ENCODE measurements at regions not wholly inside any gene's neighbourhood (a gene's known extent, or its start where the extent isn't known, plus 50 kb on each side); places are given as distances from the start of the nearest gene placed in this dataset.

DNA sequence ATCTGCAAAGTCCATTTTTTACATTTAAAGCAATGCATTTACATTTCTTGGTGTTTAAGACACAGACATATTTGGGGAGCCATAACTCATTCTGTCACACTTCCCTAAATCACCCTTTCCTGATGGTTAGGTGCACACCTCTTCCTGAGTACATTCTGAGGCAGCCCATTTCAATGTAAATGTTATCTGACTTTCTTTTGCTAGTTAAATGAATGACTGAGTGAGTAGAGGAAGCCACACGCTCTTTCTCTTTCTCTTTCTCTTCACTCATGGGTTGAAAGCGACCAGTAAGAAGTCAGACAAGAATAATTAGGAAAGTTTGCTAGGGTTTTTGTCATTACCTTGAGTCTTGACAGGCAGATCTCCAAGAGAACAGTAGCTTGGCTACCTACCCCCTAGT is 143.1 kb downstream of the S1PR1 start:
- Mint-ChIP-seq H3K27me3 (no peaks in the 10 kb centered on the region), H3K36me3 (ENCODE audit: insufficient read depth) (peaks cover 2% of the 10 kb centered on the region), H3K9me3 (no peaks in the 10 kb centered on the region), H3K27ac (ENCODE audit: low read depth) (no peak overlapping the region), H3K4me3 (no peak overlapping the region), H3K4me1 (no peaks in the 10 kb centered on the region)
- ATAC-seq (replicated peaks; ENCODE audit: extremely low read depth, poor library complexity, severe bottlenecking) (no peak), DNase-seq (ENCODE audit: low spot score in 2 of 2) (no peak)

DNA sequence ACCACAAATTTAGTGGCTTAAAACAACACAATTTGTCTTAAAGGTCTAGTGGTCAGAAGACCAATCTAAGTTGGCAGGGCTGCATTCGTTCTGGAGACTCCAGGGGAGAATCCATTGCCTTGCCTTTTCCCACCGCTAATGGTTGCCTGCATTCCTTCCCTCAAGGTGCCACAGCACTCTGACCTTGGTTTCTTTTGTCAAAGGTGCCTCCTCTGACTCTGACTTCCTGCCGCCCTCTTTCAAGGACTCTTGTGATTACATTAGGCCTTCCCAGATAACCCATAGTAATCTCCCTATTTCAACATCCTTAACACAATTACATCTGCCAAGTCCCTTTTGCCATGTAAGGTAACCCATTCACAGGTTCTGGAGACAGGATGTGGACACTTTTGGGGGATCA is 145.3 kb downstream of the S1PR1 start:
- H3K27ac Mint-ChIP-seq (ENCODE audit: low read depth), result no peak overlapping the region
- peaks cover 2% of the 10 kb centered on the region for H3K36me3 Mint-ChIP-seq (ENCODE audit: insufficient read depth)
- ATAC-seq (replicated peaks; ENCODE audit: extremely low read depth, poor library complexity, severe bottlenecking) (no peak), DNase-seq (ENCODE audit: low spot score in 2 of 2) (no peak)
- no peaks in the 10 kb centered on the region for H3K9me3 Mint-ChIP-seq
- H3K4me3 Mint-ChIP-seq, result no peak overlapping the region
- H3K4me1 Mint-ChIP-seq, result no peaks in the 10 kb centered on the region
- H3K27me3 Mint-ChIP-seq, result no peaks in the 10 kb centered on the region

GRCh38 chr1:101388904-101389546 is 152.2 kb downstream of the S1PR1 start:
- no peak overlapping the region for H3K4me3 Mint-ChIP-seq

GRCh38 chr1:101389547-101389929 is 152.7 kb downstream of the S1PR1 start:
- ATAC-seq (replicated peaks; ENCODE audit: extremely low read depth, poor library complexity, severe bottlenecking), result no peak
- Mint-ChIP-seq H3K4me3 (no peak overlapping the region), H3K4me1 (peaks cover 5% of the 10 kb centered on the region), H3K9me3 (no peaks in the 10 kb centered on the region), H3K36me3 (ENCODE audit: insufficient read depth) (no peaks in the 10 kb centered on the region), H3K27me3 (no peaks in the 10 kb centered on the region), H3K27ac (ENCODE audit: low read depth) (no peak overlapping the region)
- DNase-seq (ENCODE audit: low spot score in 2 of 2), result no peak

More at GRCh38 chr1:101388904-101389546, 152.2 kb downstream of the S1PR1 start:
- no peak for DNase-seq (ENCODE audit: low spot score in 2 of 2)
- Mint-ChIP-seq H3K4me1 (peaks cover 5% of the 10 kb centered on the region), H3K27ac (ENCODE audit: low read depth) (no peak overlapping the region), H3K9me3 (no peaks in the 10 kb centered on the region), H3K27me3 (no peaks in the 10 kb centered on the region), H3K36me3 (ENCODE audit: insufficient read depth) (no peaks in the 10 kb centered on the region)
- no peak for ATAC-seq (replicated peaks; ENCODE audit: extremely low read depth, poor library complexity, severe bottlenecking)

DNA sequence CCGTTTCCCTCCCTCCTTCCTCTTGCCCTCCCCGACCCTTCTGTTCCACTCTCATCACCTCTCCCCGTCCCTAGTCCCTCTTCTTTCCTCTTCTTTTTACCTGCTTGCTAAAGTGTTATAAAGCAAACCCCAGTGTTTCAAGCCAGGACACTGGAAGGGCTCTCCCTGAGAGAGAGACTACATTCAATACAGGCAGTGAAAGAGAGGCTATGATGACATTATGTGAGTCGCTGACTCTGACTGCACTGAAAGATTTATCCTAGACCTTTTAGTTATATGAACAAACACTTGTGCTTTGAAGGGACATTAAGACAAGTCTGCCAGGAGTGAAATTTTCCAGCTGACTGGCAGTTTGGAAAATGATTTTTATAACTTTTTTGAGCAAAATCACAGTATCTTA is 155.7 kb downstream of the S1PR1 start:
- Mint-ChIP-seq H3K27ac (ENCODE audit: low read depth) (no peak overlapping the region), H3K4me3 (no peak overlapping the region), H3K4me1 (peaks cover 5% of the 10 kb centered on the region), H3K36me3 (ENCODE audit: insufficient read depth) (no peaks in the 10 kb centered on the region), H3K27me3 (peaks cover 12% of the 10 kb centered on the region), H3K9me3 (no peaks in the 10 kb centered on the region)
- ATAC-seq (replicated peaks; ENCODE audit: extremely low read depth, poor library complexity, severe bottlenecking), result no peak
- no peak for DNase-seq (ENCODE audit: low spot score in 2 of 2)

GRCh38 chr1:101394041-101394440 is 157.2 kb downstream of the S1PR1 start:
- Mint-ChIP-seq H3K27me3 (peaks cover 12% of the 10 kb centered on the region), H3K4me1 (peaks cover 5% of the 10 kb centered on the region), H3K9me3 (no peaks in the 10 kb centered on the region), H3K4me3 (no peak overlapping the region), H3K27ac (ENCODE audit: low read depth) (no peak overlapping the region), H3K36me3 (ENCODE audit: insufficient read depth) (no peaks in the 10 kb centered on the region)
- DNase-seq (ENCODE audit: low spot score in 2 of 2) (no peak), ATAC-seq (replicated peaks; ENCODE audit: extremely low read depth, poor library complexity, severe bottlenecking) (no peak)

DNA sequence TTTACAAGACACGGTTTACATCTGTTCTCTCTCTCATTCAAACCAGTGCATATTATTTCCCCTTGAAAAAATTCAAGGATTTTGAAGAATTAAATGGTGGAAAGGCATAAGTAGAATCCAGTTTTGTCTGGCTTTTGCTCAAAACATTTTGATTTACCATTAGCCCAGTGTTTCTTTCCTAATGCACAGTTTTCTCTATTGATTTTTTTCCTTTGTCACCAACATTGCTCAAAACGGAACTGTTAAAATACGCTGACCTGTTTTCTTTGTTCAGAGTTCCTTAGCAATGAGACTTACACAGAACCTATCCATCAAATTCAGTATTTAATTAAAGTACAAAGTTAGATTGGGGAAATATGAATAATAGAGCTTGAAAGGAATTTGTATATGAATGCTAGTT is 162.4 kb downstream of the S1PR1 start:
- Mint-ChIP-seq H3K36me3 (ENCODE audit: insufficient read depth) (peaks cover 2% of the 10 kb centered on the region), H3K27me3 (peaks cover 12% of the 10 kb centered on the region), H3K4me1 (no peaks in the 10 kb centered on the region), H3K4me3 (no peak overlapping the region), H3K27ac (ENCODE audit: low read depth) (no peak overlapping the region), H3K9me3 (no peaks in the 10 kb centered on the region)
- DNase-seq (ENCODE audit: low spot score in 2 of 2), result no peak
- ATAC-seq (replicated peaks; ENCODE audit: extremely low read depth, poor library complexity, severe bottlenecking), result no peak

- Mint-ChIP-seq H3K27me3 (peaks cover 13% of the 10 kb centered on the region), H3K4me3 (no peak overlapping the region), H3K4me1 (peaks cover 8% of the 10 kb centered on the region), H3K27ac (ENCODE audit: low read depth) (no peak overlapping the region), H3K36me3 (ENCODE audit: insufficient read depth) (no peaks in the 10 kb centered on the region), H3K9me3 (no peaks in the 10 kb centered on the region)
- ATAC-seq (replicated peaks; ENCODE audit: extremely low read depth, poor library complexity, severe bottlenecking) (no peak), DNase-seq (ENCODE audit: low spot score in 2 of 2) (no peak)
These were observed 169.5 kb downstream of the S1PR1 start for GRCh38 chr1:101406271-101406670.

- no peak for ATAC-seq (replicated peaks; ENCODE audit: extremely low read depth, poor library complexity, severe bottlenecking)
- no peak overlapping the region for H3K27ac Mint-ChIP-seq (ENCODE audit: low read depth)
- H3K9me3 Mint-ChIP-seq, result no peaks in the 10 kb centered on the region
- H3K4me1 Mint-ChIP-seq, result peaks cover 8% of the 10 kb centered on the region
- H3K4me3 Mint-ChIP-seq, result no peak overlapping the region
- H3K36me3 Mint-ChIP-seq (ENCODE audit: insufficient read depth), result no peaks in the 10 kb centered on the region
- DNase-seq (ENCODE audit: low spot score in 2 of 2), result no peak
- H3K27me3 Mint-ChIP-seq, result peaks cover 17% of the 10 kb centered on the region
These were observed 169.9 kb downstream of the S1PR1 start for GRCh38 chr1:101406681-101407080.

DNA sequence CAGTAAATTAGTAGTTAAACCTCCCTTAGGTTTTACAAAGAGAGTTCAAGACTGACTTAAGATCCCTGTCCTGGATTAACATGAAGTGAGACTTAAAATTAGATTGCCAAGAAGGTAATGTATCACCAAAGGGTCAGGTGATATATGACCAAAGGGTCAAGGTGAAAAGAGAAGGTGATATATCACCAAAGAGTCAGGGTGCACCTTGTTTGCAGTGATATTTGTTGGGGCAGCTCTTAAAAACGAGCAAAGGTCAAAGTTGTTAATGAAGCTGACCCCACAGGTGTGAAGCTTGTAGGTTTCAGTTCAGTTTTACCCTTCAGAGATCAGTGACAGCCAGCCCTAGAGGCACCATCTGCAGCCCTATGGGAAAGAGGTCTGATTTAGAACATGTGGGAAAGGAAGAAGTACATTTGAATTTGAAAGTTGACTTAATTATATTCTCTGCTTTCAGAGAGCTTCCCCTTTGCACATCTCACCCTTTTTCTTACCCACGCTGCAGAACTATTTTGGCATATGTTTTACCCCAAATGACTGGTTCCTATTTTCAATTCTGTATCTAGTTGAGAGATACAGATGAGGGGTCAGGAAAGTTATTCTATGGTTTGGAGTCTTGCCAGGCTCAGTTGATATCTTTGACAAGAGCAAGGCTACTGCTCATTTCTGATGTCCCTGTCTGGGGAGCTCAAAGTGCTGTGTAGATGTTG is 170.8 kb downstream of the S1PR1 start:
- H3K27ac Mint-ChIP-seq (ENCODE audit: low read depth), result no peak overlapping the region
- peaks cover 8% of the 10 kb centered on the region for H3K4me1 Mint-ChIP-seq
- peaks cover 24% of the 10 kb centered on the region for H3K27me3 Mint-ChIP-seq
- H3K36me3 Mint-ChIP-seq (ENCODE audit: insufficient read depth), result no peaks in the 10 kb centered on the region
- ATAC-seq (replicated peaks; ENCODE audit: extremely low read depth, poor library complexity, severe bottlenecking), result no peak
- H3K9me3 Mint-ChIP-seq, result no peaks in the 10 kb centered on the region
- no peak overlapping the region for H3K4me3 Mint-ChIP-seq
- DNase-seq (ENCODE audit: low spot score in 2 of 2), result no peak

GRCh38 chr1:101408212-101409042 is 171.6 kb downstream of the S1PR1 start:
- Mint-ChIP-seq H3K4me1 (peaks cover 8% of the 10 kb centered on the region), H3K36me3 (ENCODE audit: insufficient read depth) (no peaks in the 10 kb centered on the region), H3K4me3 (no peak overlapping the region), H3K27ac (ENCODE audit: low read depth) (no peak overlapping the region), H3K9me3 (no peaks in the 10 kb centered on the region), H3K27me3 (peaks cover 24% of the 10 kb centered on the region)
- DNase-seq (ENCODE audit: low spot score in 2 of 2) (no peak), ATAC-seq (replicated peaks; ENCODE audit: extremely low read depth, poor library complexity, severe bottlenecking) (no peak)

- DNase-seq (ENCODE audit: low spot score in 2 of 2) (no peak), ATAC-seq (replicated peaks; ENCODE audit: extremely low read depth, poor library complexity, severe bottlenecking) (no peak)
- no peaks in the 10 kb centered on the region for H3K9me3 Mint-ChIP-seq
- no peak overlapping the region for H3K4me3 Mint-ChIP-seq
- H3K36me3 Mint-ChIP-seq (ENCODE audit: insufficient read depth), result no peaks in the 10 kb centered on the region
- no peak overlapping the region for H3K27ac Mint-ChIP-seq (ENCODE audit: low read depth)
- peaks cover 24% of the 10 kb centered on the region for H3K27me3 Mint-ChIP-seq
- peaks cover 8% of the 10 kb centered on the region for H3K4me1 Mint-ChIP-seq
These were observed 172.3 kb downstream of the S1PR1 start for GRCh38 chr1:101409102-101409501.
